Spleen (tissue), 7 donors: ENCODE measurements at regions not wholly inside any gene's neighbourhood (a gene's known extent, or its start where the extent isn't known, plus 50 kb on each side); places are given as distances from the start of the nearest gene placed in this dataset.

ENCODE experiments used
- POLR2A ChIP-seq, 3 donors: fragments of 450-650 bp; IDR thresholded peaks; one replicate each; pipeline ENCODE4 v1.5.1; 2017; ENCODE audit warnings: antibody characterized with exemption in 3 of 3, mild to moderate bottlenecking in 1 of 3
- TF ChIP-seq, protein P1 (sequence below), 11 experiments: fragments of 200-600 bp in 7 of 11; fragments of 450-650 bp in 4 of 11; sonication (generic) in 4 of 11; IDR thresholded peaks in 8 of 11; conservative IDR thresholded peaks in 3 of 11; 1 replicate in 7 of 11; 2 replicates in 4 of 11; pipeline versions ENCODE4 v1.4.0 to v1.8.0; 2016 to 2021; ENCODE audit warnings: antibody characterized with exemption in 11 of 11, inconsistent platforms in 4 of 11, mild to moderate bottlenecking in 1 of 11
- donor health status: DM: no; HTN: no; CAD: no; lungs with moderate emphysema.
- donor health status: DM: no; HTN: no; CAD: no.
- donor health status: DM: no; HTN: no; CAD: no.

DNA sequence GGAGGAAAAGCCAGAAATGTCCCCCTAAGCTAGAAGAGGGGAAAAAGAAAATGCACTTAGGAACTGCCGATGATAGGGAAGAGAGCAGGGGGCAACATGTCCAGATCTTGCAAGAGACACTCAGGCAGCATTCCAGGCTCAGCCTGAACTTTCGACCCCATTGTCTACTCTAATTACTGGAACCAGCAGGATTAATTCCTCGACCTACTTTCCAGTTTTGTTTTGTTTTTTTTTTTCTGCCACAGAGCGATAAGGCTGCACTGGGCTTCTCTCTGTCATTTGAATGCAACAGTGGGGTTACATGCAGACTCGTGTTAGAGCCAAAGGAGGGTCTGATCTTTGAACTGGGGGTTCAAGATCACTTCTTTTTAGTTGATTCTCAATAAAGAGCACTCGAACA is 68.7 kb upstream of the MED13L start:
- no peak for TF ChIP-seq POLR2A (IDR thresholded peaks at IDR 0.05)
- TF ChIP-seq, protein P1, sequence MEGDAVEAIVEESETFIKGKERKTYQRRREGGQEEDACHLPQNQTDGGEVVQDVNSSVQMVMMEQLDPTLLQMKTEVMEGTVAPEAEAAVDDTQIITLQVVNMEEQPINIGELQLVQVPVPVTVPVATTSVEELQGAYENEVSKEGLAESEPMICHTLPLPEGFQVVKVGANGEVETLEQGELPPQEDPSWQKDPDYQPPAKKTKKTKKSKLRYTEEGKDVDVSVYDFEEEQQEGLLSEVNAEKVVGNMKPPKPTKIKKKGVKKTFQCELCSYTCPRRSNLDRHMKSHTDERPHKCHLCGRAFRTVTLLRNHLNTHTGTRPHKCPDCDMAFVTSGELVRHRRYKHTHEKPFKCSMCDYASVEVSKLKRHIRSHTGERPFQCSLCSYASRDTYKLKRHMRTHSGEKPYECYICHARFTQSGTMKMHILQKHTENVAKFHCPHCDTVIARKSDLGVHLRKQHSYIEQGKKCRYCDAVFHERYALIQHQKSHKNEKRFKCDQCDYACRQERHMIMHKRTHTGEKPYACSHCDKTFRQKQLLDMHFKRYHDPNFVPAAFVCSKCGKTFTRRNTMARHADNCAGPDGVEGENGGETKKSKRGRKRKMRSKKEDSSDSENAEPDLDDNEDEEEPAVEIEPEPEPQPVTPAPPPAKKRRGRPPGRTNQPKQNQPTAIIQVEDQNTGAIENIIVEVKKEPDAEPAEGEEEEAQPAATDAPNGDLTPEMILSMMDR (IDR thresholded peaks at IDR 0.05 in 8 of 11, conservative IDR thresholded peaks at IDR 0.05 in 3 of 11): no peak
